HG03175 (cell line): ENCODE measurements at regions not wholly inside any gene's neighbourhood (a gene's known extent, or its start where the extent isn't known, plus 50 kb on each side); places are given as distances from the start of the nearest gene placed in this dataset.

Experiments used
- ATAC-seq: cut with Tn5 transposase; IDR thresholded peaks from one replicate; pipeline ENCODE4 v1.9.1; 2021; ENCODE audit warnings: mild to moderate bottlenecking, moderate library complexity; ENCODE audit not compliant: unreplicated experiment

DNA sequence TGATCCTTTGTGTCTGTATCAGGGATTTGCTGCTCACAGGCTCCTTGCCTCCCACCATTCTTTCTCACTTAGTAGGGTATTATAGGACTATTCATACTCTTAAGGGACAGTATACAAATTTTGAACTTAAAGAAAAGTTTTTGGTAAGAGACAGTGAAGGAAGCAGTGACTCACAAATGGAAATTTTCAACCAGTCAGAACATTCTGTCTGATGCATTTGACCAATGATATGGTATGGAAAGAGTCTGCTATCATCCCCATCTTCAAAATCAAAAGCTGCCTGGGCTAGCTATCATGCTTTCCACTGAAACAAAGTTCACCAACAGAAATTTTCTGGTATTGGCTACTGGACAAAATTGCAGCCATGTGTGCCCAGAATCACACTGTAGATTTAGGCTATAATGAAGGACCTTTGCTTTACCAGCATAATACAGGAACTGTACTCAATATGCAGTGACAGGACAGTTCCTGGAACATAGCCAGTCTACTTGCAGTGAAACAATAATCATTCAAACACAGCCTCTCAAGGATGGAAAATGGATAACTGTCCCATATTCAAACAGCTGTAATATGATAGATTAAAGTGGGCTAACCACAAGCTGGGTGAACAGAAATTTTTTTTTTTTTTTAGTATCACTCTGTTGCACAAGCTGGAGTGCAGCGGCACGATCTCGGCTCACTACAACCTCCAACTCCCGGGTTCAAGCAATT, 109.0 kb upstream of the ACSL4 start:
- ATAC-seq: no peak

- ATAC-seq: no peak
These were observed 109.6 kb upstream of the ACSL4 start for GRCh38 chrX:109842611-109843010.

DNA sequence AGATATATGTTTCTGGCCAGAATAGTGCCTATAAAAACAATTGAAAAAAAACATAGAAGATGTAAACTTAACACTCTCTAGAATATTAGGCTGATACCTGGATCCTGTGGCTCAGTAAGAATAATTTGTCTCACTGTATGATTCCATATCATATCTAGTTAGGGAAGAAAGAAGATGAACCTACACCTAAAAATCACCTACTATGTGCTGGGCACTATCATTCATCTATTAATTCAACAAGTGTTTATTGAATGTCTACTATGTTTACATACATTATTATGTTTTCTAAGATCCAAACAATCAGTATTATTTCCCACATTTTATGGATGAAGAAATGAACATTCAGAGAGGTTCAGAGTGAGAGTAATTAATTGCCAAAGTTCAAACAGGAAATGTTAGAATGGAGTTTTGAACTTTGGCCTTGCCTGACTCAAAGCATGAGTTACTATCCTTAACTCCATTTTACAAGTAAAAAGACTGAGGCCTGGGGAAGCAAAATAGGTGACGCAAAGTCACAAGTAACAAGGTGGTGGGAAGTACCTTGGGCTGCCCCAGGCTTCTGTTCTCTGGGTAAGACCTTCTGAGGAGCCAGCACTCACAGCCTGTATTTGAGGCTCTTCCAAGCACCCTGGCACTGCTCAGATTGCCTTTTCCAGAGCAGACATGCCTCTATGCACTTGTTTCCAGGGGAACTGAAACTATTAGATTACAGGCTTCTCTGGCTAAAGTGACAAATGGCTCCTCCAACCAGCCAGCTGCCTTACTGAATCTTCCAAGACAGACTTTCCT, 111.1 kb upstream of the ACSL4 start:
- peak; percentile 56 for ATAC-seq

- ATAC-seq: no peak
These were observed 111.9 kb upstream of the ACSL4 start for GRCh38 chrX:109844986-109845385.

- ATAC-seq: no peak
These were observed 112.9 kb upstream of the ACSL4 start for GRCh38 chrX:109845996-109846395.

DNA sequence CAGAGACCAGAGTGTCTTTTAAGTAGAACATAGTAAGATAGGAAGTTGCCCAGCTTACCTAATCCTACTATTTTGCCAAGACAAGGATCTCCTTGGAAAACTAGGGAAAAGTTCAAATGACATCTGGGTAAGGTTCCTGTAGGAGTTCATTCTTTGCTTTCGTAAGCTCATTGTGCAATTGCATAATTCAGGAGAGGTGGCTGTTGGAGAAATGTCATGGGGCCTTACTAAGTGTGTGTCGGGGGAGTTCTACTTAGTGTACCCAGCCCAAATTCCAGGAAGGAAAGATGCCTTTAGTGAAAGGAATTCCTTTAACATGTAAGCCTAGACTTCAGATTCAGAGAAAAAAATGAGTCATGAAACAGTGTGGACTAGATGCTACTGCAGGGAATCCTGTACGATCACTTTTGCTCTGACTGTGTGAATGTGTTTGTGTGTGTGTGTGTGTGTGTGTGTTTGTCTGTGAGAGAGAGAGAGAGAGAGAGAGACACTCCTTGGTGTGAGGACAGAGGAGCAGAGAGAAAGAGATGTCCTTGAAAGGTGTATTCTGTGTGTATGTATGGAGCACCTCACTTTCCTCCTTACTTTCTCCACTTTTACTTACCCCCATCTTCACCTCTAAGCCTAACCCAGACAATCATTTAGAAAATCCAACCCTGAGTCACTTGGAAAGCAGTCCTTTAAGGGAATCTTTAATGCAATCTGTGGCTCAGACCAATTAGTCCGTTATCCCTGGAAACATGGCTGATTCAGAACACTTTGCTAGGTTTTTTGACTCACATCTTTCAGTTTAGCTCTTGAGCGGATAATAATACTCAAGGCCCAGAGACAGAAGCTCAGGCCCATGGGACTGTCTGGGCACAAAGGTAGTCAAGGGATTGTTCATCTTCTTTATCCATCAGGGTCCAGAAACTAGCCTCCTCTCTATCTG, 114.5 kb upstream of the ACSL4 start:
- no peak for ATAC-seq

- ATAC-seq: peak; percentile 92
These were observed 115.5 kb upstream of the ACSL4 start for GRCh38 chrX:109848461-109849050.

- no peak for ATAC-seq
These were observed 121.0 kb upstream of the ACSL4 start for GRCh38 chrX:109854096-109854495.

DNA sequence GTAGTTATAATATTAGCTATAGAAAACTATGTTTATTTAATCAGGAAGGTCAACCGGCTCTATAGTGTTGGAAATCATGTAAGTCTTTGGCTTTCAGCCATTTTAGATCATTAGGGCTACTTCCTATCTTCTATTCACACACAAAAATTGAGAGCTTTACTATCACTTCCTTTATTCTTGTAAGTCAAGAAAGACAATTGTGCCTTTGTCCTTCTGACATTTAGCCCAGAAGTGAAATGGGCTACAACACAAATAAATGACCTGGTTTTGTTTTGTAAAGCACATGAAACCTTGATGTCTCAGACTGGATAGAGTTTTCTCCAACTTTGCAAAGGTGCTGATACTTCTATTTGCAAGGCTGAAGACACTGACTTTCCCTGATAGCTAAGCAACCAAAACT, 122.4 kb upstream of the ACSL4 start:
- no peak for ATAC-seq

DNA sequence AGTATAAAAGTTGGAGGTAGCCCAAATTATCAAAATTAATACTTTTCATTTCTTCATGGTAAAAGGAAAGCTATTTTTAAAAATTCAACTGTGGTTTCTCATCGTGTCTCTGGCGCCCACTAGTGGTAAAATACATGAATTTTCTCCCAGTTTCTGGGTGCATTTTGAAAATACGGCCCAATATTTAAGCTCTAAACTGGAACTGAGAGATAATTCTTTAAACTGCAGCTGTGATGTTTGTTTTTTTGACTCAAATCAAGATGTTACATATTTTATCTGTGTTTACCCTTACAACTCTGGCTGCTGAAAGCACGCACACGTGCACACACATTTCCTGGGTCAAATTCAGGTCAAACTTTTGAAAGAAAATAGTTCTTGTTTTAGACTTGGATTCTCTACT, 123.9 kb upstream of the ACSL4 start:
- no peak for ATAC-seq

DNA sequence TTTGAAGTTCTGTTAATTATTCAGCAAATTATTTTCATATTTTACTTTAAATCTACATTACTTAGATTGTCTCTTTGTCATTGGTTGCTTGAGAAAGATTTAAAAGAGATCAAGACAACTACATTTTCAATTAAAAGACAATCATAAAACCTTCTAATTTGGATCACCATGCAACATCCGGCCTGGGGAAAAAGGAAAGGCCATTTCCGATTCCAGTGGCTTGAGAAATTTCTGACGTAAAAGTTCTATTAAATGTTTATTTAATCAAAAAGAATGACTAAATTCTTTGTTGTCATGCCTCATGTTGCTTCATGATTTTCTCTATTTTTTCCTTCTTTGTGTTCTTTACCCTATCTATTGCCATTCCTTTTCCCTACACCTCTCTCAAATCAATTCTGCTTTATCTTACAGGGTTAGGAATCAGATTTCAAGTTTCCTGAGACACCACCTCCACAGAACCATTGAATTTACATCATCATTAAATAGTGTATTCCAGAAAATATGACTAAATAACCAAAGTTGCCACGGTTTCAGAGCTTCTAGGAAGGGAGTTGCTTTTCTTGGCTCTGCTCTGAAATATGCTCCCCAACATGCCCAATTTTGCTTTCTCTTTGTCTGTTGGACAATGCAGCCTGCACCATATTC, 124.6 kb upstream of the ACSL4 start:
- ATAC-seq: no peak

GRCh38 chrX:109858602-109859341, 125.7 kb upstream of the ACSL4 start:
- ATAC-seq: no peak

DNA sequence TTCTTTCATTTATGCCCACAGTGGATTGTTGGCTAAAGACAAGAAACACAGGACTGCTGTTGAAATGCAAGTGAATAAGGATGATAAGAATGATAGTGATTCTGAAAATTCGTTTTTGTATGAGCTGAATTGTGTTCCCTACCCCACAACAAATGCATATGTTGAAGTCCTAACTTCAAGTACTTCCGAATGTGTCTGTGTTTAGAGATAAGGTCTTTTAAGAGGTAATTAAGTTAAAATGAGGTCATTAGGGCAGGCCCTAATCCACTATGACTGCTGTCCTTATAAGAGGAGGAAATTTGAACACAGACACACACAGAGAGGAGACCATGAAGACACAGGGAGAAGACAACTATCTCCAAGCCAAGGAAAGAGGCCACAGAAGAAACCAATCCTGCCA, 126.6 kb upstream of the ACSL4 start:
- ATAC-seq: no peak

DNA sequence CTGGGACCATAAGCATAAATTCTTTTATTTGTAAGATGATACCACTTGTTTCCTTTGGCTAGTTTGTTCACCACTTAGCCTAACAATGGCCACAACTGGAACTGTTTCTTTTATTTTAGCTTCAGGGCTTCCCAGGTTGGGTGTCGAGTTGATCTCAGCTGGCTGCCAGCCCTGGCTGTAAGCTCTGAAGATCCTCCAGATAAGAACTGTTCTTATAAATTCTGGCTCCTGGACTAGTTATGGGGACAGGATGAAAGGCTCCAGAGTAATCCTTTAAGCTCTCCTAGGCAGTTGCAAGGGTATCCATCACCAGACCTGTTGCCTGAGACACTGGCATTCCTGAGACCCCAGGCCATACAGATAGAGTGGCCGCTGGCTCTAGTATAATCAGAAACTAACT, 129.4 kb upstream of the ACSL4 start:
- no peak for ATAC-seq

GRCh38 chrX:109863811-109864210, 130.8 kb upstream of the ACSL4 start:
- no peak for ATAC-seq

DNA sequence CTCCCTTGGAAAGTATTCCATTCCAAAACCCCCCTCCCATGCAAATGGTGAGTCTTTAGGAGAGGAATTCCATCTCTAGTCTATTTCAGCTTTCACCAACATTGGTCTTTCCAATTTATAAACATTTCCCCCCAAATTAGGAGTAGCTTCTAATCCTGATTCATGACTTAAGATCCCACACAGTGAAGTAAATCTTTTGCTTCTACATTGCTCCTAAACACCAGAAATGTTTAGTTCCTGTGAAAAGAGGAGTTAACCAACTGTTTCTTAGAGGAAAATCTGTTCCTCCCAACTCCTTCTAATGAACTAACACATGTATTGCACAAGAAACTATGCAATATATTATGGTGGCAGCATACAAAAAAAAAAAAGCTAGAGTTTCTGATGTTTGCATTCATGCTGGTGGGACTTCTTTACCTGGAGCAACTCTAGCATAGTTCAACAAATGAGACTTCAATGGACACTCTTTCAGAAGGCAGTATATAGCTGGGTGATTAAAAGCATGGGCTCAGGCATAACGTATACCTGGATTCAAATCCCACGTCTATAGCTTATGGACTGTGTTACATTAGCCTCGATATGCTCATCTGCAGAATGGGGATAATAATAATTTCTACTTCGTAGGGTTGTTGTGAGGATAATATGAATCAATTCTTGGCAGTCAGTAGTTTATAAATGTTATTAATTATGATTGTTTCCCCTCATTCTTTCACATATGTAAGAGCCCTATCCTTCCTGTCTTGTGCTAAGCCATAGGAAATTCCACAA, 131.6 kb upstream of the TMEM164 start:
- no peak for ATAC-seq

DNA sequence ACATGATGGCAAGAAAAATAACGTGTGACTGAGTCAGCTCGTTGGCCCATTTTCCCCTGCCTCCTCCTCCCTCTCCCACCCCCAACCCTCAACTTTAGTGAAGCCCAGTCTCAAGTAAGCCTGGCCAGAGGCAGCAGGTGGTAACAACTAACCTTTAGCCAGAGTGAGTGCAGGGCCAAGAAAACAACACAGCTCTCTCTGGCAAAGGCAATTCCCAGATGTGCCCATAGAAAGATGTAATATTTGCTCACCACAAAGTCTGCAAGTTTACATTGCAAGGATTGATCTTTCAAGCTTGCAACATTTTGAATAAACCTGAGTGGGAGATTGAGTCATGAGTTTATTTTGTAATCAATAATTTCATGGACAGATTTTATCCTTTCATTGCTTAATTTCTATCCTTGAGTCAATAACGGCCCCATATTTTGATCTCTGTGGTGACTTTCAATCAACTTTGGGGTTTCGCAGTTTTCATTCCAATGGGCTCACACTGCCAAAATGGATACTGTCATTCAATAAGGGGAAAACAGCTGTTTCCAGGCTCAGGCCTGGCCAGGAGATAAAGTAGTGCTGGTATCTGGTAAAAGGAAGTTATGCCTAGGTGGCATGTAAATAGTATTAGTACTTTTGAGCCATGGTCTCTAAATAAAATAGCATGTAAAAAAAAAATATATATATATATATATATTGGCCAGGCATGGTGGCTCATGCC, 130.7 kb upstream of the TMEM164 start:
- ATAC-seq: no peak

- no peak for ATAC-seq
These were observed 129.3 kb upstream of the TMEM164 start for GRCh38 chrX:109873574-109873973.
